HG03442 (cell line): ENCODE measurements at regions not wholly inside any gene's neighbourhood (a gene's known extent, or its start where the extent isn't known, plus 50 kb on each side); places are given as distances from the start of the nearest gene placed in this dataset.

Experiments
- ATAC-seq: cut with Tn5 transposase; IDR thresholded peaks from one replicate; pipeline ENCODE4 v1.9.1; 2021; ENCODE audit warnings: mild to moderate bottlenecking, moderate library complexity; ENCODE audit not compliant: unreplicated experiment

GRCh38 chr1:94734963-94735901 is 84.9 kb upstream of the SLC44A3 start:
- no peak for ATAC-seq

DNA sequence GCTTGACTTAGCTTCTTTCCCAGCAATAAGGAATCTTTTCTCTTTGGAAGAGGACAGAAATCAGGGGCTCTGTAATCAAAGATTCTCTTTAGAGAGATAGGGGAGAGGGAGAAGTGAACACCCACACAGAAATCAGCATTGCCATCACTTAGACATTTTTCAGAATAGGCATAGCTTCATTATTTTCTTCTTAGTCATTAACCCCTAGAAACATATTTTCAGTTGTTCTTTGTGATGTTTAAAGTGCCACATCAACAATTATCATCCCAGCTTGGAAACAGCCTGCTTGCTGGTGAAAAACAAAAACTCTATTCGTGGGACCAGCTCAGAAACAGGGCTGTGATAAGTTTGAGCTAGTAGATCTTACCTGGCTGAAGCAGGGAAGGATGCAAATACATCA is 88.3 kb upstream of the SLC44A3 start:
- no peak for ATAC-seq

- no peak for ATAC-seq
Observed at GRCh38 chr1:94730450-94730849, 89.7 kb upstream of the SLC44A3 start.

DNA sequence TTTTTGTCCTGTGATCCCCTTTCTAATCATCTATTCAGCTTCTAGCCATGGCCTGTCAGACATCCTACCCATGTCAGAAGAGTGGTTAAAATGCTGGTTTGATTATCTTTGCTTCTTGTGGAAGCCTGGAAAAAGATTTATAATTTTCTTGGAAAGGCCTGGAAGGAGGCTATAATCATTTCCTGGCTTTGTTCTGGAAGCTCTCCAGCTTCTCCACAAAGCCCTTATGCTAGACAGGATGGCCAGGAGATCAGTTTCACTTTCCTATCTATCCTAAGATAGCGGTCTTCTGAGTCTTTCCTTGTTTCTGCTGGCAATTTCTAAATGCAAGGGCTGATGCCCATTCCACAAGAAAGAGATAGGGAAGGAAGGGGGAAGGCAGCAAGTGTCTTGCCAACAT is 90.9 kb upstream of the SLC44A3 start:
- ATAC-seq: no peak

DNA sequence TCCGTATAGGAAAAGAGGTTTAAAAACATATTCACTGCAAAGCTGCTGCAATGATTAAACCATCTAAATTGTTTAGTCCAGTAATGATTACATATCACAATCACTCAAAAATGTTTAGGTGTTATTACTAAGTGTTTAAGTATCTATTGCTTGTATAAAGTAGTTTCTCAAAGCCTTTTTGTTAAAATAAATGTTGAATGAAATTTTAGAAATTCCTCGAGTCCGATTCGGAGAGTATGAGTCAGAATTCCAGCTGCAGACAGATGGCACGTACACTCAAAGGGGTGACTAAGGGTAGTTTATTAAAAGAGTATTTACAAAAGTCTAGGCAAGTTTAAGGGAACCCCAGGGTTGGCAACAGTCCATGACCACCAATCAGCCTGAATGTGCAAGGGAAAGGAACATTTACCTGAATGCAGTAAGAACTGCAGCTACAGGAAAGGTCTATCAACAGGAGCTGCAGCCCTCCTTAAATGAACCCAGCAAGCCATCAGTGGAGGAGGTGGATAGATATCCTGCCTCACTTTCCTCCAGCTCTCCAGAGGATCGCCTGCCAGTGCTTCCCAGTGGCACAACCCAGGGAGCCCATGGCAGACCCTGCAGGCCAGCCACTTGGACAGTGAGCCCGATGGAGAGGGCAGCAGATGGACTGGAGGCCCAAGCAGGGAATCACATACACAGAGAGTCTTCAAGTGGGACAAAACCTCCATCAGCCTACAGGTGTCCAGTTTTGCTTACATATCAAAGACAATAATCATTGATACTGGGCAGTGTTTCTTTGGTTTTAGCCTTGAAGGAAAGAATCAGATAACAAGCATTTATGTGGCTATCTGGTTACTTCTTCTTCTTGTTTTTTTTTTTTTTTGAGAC is 92.1 kb upstream of the SLC44A3 start:
- ATAC-seq: no peak

DNA sequence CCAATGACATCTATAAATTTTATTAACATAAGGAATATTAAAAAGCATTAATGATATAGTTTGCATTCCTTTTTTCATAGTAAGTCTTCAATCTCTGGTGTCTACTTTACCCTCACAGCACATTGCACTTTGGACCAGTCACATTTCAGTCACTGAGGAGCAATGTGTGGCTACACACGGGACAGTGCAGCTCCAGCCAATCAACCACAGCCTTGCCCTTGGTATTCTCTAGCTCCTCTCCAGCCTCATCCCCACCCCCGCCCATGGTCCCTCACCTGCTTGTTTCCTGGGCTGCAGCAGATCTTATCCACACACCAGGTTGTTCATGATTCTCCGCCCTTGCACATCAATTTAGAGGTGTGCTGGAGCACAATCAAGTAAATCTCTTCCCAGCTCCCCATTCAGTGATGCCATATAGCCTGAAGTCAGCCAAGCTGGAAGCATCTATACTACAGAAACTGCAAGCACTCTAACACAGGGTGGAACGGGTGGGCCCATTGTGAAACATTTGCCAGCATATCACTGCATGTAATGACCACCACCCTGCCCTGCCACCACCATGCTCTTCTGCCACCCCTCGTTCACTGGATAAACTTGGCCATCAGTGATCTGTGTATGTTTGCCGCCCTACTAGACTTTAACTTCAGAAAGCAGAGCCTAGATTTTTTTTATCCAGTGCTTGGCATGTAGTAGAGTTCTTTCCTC is 93.0 kb upstream of the SLC44A3 start:
- no peak for ATAC-seq

DNA sequence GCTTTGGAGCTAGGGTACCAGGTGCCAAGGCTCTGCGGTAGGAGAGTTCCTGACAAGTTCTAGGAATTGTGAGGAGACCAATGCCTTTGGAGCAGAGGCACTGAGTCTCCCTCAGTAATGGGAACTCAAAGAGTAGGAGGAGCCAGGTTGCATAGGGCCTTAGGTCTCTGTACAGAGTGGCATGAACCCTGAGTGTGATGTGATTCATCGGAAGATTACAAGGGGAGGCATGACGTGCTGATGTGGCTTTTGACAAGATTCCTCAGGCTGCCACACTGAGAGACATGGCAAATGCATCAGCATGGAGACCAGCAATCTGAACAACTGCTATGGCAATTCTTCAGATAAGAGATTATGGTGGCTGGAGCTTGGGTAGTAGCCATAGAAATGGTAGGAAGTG is 94.6 kb upstream of the SLC44A3 start:
- no peak for ATAC-seq

GRCh38 chr1:94723894-94724293 is 96.3 kb upstream of the SLC44A3 start:
- no peak for ATAC-seq

DNA sequence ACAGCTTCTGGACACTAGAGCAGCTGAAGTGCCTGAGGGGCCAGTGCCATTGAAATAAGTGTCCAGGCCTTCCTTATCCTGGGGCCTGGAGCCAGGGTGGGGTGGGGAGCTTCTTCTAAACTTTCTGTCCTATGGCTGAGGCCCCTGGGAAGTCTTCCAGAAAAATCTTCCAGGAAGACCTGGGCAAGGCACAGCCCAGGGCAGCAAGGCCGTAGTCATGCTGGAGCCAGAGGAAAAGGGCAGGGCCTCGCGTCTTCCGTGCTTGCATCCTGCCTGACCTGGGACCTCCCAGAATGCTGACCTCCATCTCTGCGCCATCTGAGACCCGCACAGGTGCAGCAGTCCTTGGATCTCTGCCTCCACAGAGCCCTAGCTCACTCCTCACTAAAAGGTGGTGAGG is 96.7 kb upstream of the SLC44A3 start:
- ATAC-seq: no peak

- no peak for ATAC-seq
Observed at GRCh38 chr1:94722181-94722580, 98.0 kb upstream of the SLC44A3 start.

DNA sequence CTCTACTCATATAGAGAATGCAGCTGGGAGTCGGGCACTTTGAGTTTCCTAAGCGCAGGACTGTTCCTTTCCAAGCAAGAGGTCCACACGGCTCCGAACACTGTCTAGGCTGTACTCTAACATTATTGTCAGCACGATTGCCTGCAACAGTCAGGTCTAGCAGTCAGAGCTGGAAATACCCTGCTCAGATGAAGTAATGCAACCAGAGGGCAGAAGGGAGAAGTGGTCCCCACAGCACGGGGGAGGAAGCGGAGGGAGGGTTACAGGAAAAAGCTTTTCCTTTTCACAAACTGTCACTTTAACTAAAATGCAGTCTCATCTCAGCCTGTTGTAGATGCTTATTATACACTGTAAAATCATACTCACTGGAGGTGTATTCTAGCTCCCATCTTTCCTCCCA is 98.9 kb upstream of the SLC44A3 start:
- peak; percentile 34 for ATAC-seq

GRCh38 chr1:94719926-94720793 is 100.0 kb upstream of the SLC44A3 start:
- ATAC-seq: peak; percentile 99

DNA sequence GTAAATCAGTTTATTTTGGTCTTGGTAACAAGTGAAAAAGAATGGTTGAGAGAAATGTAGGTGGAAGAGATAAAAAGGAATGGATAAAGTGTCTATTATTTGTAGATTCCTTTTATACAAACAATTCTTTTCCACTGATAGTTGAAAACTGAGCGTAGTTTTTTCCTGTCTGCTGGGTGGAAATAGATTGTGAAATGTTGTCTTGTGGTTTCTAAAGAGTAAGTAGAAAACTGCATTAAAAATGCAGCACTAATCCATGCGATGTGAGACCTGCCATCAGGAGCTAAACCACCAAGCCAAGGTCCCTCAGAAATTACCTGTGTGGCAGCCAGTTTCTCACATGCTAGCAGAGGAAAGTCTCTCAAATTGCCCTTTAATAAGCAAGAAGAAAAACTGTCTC is 103.2 kb upstream of the SLC44A3 start:
- ATAC-seq: no peak

DNA sequence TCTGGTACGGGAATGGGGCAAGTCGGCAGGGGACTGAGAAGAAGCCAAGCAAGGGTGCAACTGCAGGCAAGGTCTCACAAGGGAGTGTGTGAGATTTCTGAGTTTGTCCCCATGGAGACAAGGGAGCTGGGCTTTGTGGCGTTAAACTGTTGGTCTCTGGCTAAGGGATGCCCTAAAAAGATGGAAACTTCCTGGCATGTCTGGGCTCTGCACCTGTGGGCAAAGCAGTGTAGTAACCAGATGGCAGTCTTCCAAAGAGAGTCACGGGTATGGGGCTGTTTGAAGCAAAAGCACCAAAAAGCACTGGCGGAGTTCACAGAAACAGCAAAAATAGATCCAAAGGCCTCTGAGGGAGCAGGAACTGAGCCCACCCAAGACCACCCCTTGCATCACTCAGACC is 104.8 kb upstream of the SLC44A3 start:
- no peak for ATAC-seq

- no peak for ATAC-seq
Observed at GRCh38 chr1:94714552-94714951, 105.6 kb upstream of the SLC44A3 start.

GRCh38 chr1:94714152-94714551 is 106.0 kb upstream of the SLC44A3 start:
- no peak for ATAC-seq

GRCh38 chr1:94713472-94714141 is 106.5 kb upstream of the SLC44A3 start:
- peak; percentile 93 for ATAC-seq

DNA sequence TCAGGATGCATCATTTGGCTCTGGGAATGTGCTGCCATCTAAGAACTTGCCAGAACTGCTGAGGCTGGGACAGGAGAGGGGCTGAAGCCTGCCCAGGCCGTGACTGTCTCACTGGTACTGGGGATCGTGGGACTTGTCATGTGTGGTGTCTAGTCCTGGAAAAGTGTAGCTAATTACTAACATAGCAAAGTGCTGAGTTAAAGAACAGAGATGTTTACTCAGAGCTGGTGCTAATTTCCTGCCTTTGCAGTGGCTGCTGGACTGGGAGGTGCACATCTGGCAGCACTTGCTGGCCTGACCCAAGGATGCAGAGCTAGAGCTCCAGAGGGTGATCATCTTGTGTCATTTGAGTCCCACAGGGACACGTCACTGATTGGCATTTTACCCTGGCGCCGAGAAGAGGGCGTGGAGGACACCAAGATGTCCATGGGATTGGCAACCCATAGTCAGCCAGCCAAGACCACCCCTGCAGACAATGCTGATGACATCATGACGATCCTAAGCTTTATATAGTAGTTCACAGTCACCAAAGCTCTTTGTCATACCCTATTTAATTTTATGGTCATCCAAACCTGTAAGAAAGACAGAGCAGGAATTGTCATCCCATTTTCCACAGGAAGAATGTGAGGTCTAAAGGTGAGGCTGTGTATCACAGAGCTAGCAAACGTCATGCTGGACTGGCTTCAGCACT is 110.1 kb upstream of the SLC44A3 start:
- no peak for ATAC-seq

DNA sequence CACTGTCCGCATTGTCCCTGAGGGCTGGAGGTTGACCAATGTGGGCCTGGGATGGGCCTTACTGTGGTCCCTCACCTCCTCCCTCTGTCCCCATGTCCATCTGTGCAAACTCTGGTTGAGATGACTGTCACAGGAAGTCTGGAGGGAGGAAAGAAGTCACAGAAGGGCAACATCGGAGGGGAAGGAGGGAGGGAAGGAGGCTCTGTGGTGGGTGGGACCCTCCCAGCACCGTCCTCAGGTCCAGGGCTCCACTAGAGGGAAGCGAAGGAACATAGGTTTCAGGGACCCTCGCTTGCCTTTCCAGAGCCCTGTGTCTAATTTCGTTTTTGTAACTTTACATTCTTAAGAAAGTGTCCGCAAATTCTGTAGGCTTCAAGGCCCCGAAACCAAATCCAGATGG is 111.3 kb upstream of the SLC44A3 start:
- no peak for ATAC-seq
